Neural progenitor cell (in vitro differentiated cells): ENCODE measurements at regions not wholly inside any gene's neighbourhood (a gene's known extent, or its start where the extent isn't known, plus 50 kb on each side); places are given as distances from the start of the nearest gene placed in this dataset.

Experiments
- EZH2 ChIP-seq: fragments of 200-600 bp; sonication (generic); IDR thresholded peaks from 2 replicates; pipeline ENCODE4 v1.6.1; 2017; ENCODE audit warnings: antibody characterized with exemption, mild to moderate bottlenecking, moderate library complexity
- EZH2phosphoT487 ChIP-seq: fragments of 200-600 bp; sonication (generic); IDR thresholded peaks from 2 replicates; pipeline ENCODE4 v1.6.1; 2017; ENCODE audit warnings: antibody characterized with exemption
- TF ChIP-seq, protein P1 (sequence below): fragments of 200-600 bp; sonication (generic); IDR thresholded peaks from 2 replicates; pipeline ENCODE4 v1.5.1; 2017; ENCODE audit warnings: antibody characterized with exemption, mild to moderate bottlenecking

DNA sequence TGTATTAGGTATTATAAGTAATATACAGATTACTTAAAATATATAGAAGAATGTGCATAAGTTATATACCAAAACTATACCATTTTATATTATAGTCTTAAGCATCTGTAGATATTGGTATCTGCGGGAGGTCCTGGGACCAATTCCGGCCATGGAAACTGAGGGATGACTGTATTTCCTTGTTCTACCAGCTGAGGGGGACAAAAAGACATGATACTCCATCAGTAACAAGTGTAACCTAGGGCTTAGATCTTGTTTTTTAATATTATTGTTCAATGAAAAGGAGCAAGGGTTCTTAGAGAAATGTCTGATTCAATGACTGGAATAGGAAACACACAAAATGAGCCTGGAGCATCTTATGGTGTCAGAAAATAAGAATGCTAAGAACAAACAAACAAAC is 752.5 kb downstream of the CCSER2 start:
- TF ChIP-seq, protein P1, sequence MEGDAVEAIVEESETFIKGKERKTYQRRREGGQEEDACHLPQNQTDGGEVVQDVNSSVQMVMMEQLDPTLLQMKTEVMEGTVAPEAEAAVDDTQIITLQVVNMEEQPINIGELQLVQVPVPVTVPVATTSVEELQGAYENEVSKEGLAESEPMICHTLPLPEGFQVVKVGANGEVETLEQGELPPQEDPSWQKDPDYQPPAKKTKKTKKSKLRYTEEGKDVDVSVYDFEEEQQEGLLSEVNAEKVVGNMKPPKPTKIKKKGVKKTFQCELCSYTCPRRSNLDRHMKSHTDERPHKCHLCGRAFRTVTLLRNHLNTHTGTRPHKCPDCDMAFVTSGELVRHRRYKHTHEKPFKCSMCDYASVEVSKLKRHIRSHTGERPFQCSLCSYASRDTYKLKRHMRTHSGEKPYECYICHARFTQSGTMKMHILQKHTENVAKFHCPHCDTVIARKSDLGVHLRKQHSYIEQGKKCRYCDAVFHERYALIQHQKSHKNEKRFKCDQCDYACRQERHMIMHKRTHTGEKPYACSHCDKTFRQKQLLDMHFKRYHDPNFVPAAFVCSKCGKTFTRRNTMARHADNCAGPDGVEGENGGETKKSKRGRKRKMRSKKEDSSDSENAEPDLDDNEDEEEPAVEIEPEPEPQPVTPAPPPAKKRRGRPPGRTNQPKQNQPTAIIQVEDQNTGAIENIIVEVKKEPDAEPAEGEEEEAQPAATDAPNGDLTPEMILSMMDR, result no peak
- TF ChIP-seq EZH2 (no peak), EZH2phosphoT487 (no peak)
